ENCODE measurements at regions not wholly inside any gene's neighbourhood (a gene's known extent, or its start where the extent isn't known, plus 50 kb on each side); places are given as distances from the start of the nearest gene placed in this dataset.

DNA sequence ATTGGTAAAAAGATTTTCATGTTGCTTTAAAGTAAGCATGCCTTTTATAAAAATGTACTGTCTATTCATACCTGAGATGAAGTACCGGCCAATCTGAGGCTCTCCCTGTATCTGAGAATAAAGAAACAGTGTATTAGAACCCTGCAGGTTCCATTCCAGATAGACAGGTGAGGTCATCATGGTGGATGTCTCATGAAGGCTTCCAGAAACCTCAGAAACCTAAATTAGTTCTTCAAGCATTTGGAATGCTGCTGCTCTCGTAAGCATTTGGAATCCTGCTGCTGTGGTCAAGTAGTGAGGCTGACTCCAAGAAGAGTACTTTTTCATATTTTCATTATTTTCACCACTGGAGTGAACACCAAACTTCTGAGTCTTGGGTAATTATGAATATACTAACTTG lies 642.3 kb downstream of the MAFB start:
- no peak for DNase-seq (ENCODE audit: low spot score in 2 of 2)
- WGBS, 2 donors: 80 to 97% methylated on average over 2 of the region's 2 CpGs
- Histone ChIP-seq H3K9me3 (no peaks in the 10 kb centered on the region), H3K4me1 (no peaks in the 10 kb centered on the region), H3K4me3 (no peak overlapping the region), H3K27me3 (no peaks in the 10 kb centered on the region), H3K36me3 (no peaks in the 10 kb centered on the region), H3K27ac (no peak overlapping the region)
- TF ChIP-seq POLR2A (IDR thresholded peaks at IDR 0.05): no peak

DNA sequence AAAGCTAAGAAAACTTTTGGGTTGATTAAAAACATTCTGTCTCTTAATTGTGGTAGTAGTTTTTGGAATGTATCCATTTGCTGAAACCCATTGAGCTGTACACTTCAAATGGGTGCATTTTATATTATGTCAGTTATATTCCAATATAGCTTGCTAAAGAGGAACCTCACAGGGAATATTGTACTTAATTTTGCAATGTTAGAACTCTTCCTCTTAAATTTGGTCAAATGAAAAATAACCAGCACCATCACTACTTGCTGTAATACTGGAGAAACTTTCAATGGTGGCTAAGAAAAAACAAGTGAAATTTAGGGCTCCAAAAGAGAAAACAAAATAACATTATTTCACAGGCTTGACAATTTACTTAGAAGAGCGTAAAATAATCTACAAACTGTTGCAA lies 651.5 kb downstream of the MAFB start:
- Histone ChIP-seq H3K4me1 (no peaks in the 10 kb centered on the region), H3K36me3 (no peaks in the 10 kb centered on the region), H3K27ac (no peak overlapping the region), H3K27me3 (no peaks in the 10 kb centered on the region), H3K4me3 (no peak overlapping the region), H3K9me3 (no peaks in the 10 kb centered on the region)
- TF ChIP-seq POLR2A (IDR thresholded peaks at IDR 0.05) (no peak), EP300 (IDR thresholded peaks at IDR 0.05) (no peak), CTCF (IDR thresholded peaks at IDR 0.05) (no peak)
- WGBS, 2 donors: 68 to 69% methylated on average over 1 of the region's 1 CpG
- DNase-seq (ENCODE audit: low spot score in 2 of 2): no peak

GRCh38 chr20:40029589-40029988 lies 659.4 kb downstream of the MAFB start:
- no peak for TF ChIP-seq POLR2A (IDR thresholded peaks at IDR 0.05)
- TF ChIP-seq CTCF (IDR thresholded peaks at IDR 0.05): no peak
- no peak for TF ChIP-seq EP300 (IDR thresholded peaks at IDR 0.05)

GRCh38 chr20:40019510-40019909 lies 669.5 kb downstream of the MAFB start:
- no peak overlapping the region for H3K4me3 ChIP-seq
- H3K27ac ChIP-seq: no peak overlapping the region
- DNase-seq (ENCODE audit: low spot score in 2 of 2): no peak
- WGBS, 2 donors: 71% methylated on average over 5 of the region's 5 CpGs
- H3K27me3 ChIP-seq: no peaks in the 10 kb centered on the region
- H3K4me1 ChIP-seq: no peaks in the 10 kb centered on the region
- TF ChIP-seq EP300 (IDR thresholded peaks at IDR 0.05): no peak
- no peak for TF ChIP-seq POLR2A (IDR thresholded peaks at IDR 0.05)
- no peak for TF ChIP-seq CTCF (IDR thresholded peaks at IDR 0.05)
- no peaks in the 10 kb centered on the region for H3K9me3 ChIP-seq
- no peaks in the 10 kb centered on the region for H3K36me3 ChIP-seq

More at GRCh38 chr20:40029589-40029988, 659.4 kb downstream of the MAFB start:
- H3K36me3 ChIP-seq: no peaks in the 10 kb centered on the region
- no peak overlapping the region for H3K4me3 ChIP-seq
- no peaks in the 10 kb centered on the region for H3K27me3 ChIP-seq
- DNase-seq (ENCODE audit: low spot score in 2 of 2): no peak
- no peaks in the 10 kb centered on the region for H3K4me1 ChIP-seq
- no peaks in the 10 kb centered on the region for H3K9me3 ChIP-seq
- WGBS, 2 donors: 85 to 93% methylated on average over 2 of the region's 2 CpGs
- H3K27ac ChIP-seq: no peak overlapping the region

GRCh38 chr20:40017765-40018164 lies 671.3 kb downstream of the MAFB start:
- TF ChIP-seq CTCF (IDR thresholded peaks at IDR 0.05): no peak
- TF ChIP-seq POLR2A (IDR thresholded peaks at IDR 0.05): no peak
- TF ChIP-seq EP300 (IDR thresholded peaks at IDR 0.05): no peak
- Histone ChIP-seq H3K9me3 (no peaks in the 10 kb centered on the region), H3K27me3 (no peaks in the 10 kb centered on the region), H3K36me3 (no peaks in the 10 kb centered on the region), H3K4me3 (no peak overlapping the region), H3K27ac (no peak overlapping the region), H3K4me1 (no peaks in the 10 kb centered on the region)
- no peak for DNase-seq (ENCODE audit: low spot score in 2 of 2)
- WGBS, 2 donors: 29 to 42% methylated on average over 1 of the region's 1 CpG

DNA sequence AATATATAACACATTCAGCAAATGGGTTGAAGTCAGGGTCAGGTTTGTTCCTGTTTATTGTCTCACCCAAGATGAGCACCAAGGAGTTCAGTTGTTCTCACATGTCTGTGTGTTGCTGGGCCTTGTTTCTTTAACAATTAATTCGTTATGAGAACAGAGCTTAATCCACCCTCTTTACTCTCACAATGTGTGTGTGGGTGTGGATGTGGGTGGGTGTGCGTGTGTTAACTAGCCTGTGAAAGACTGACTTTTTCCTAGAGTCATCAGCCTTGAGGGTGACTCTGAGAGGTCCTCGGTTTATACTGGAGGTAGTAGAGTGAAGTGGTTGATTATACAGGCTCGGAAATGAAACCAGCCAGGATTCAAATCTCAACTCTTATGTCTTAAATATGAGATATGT lies 672.1 kb downstream of the MAFB start:
- Histone ChIP-seq H3K4me1 (no peaks in the 10 kb centered on the region), H3K27ac (no peak overlapping the region), H3K36me3 (no peaks in the 10 kb centered on the region), H3K4me3 (no peak overlapping the region), H3K27me3 (no peaks in the 10 kb centered on the region), H3K9me3 (no peaks in the 10 kb centered on the region)
- DNase-seq (ENCODE audit: low spot score in 2 of 2): no peak
- 67 to 69% methylated on average over 4 of the region's 4 CpGs for WGBS, 2 donors
- TF ChIP-seq CTCF (IDR thresholded peaks at IDR 0.05) (no peak), POLR2A (IDR thresholded peaks at IDR 0.05) (no peak), EP300 (IDR thresholded peaks at IDR 0.05) (no peak)

Data from tibial nerve (tissue), 4 donors.